HG03108 (cell line): ENCODE measurements at regions not wholly inside any gene's neighbourhood (a gene's known extent, or its start where the extent isn't known, plus 50 kb on each side); places are given as distances from the start of the nearest gene placed in this dataset.
"Not testable (repeated sequence)": the region's sequence is repeated elsewhere in the genome, so short reads cannot be mapped to it uniquely, and the experiment has no call there.

ENCODE experiments used
- ATAC-seq: cut with Tn5 transposase; IDR thresholded peaks from one replicate; pipeline ENCODE4 v1.9.1; 2021; ENCODE audit warnings: moderate library complexity; ENCODE audit not compliant: unreplicated experiment

GRCh38 chr19:14328406-14328805 lies 52.8 kb upstream of the ADGRE5 start:
- ATAC-seq, result no peak

DNA sequence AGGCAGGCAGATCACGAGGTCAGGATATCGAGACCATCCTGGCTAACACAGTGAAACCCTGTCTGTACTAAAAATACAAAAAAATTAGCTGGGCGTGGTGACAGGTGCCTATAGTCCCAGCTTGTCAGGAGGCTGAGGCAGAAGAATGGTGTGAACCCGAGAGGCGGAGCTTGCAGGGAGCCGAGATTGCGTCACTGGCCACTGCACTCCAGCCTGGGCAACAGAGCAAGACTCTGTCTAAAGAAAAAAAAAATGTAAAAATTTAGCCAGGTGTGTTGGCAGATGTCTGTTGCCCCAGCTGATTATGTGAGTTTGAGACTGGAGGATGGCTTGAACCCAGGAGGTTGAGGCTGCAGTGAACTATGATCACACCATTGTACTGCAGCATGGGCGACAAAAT lies 54.2 kb upstream of the ADGRE5 start:
- ATAC-seq, result not testable (repeated sequence)

- no peak for ATAC-seq
These were observed 55.4 kb upstream of the ADGRE5 start for GRCh38 chr19:14325863-14326262.

DNA sequence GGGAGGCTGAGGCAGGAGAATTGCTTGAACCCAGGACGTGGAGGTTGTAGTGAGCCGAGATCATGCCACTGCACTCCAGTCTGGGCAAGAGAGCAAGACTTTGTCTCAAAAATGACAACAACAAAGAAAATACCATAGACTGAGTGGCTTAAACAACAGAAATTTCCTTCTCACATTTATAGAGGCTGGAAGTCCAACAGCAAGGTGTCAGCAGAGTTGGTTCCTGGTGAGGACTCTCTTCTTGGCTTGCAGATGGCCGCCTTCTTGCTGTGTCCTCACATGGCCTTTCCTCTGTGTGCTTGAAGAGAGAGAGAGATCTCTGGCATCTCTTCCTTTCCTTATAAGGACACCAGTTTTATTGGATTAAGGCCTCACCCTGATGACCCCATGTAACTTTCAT lies 56.1 kb upstream of the ADGRE5 start:
- no peak for ATAC-seq

GRCh38 chr19:14322889-14323463 lies 58.3 kb upstream of the ADGRE5 start:
- no peak for ATAC-seq

DNA sequence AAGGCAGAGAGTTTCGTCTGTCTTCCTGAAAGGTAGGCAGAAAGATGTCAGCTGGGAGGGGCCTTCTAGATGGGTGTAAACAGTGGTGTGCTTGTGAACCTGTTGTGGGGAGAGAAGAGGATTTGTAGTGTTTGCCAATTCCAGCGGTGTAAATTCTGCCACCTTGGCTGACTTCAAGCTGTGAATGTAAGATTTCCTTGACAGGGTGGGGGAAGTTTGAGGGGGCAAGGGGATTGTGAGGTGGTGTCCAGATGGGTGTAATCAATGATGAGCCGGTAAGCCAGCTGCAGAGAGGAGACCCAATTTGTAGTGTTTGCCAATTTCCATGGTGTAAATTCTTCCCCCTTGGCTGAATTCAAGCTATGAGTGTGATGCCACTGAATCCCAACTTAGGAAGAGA lies 61.0 kb upstream of the ADGRE5 start:
- ATAC-seq, result no peak

DNA sequence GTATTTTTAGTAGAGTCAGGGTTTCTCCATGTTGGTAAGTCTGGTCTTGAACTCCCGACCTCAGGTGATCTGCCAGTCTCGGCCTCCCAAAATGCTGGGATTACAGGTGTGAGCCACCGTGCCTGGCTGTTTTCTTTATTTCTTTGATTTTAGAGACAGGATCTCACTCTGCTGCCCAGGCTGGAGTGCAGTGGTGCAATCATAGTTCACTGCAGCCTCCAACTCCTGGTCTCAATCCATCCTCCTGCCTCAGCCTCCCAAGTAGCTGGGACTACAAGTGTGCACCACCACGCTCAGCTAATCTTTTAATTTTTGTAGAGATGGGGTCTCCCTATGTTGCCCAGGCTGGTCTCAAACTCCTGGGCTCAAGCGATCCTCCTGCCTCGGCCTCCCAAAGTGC lies 61.5 kb upstream of the ADGRE5 start:
- not testable (repeated sequence) for ATAC-seq

DNA sequence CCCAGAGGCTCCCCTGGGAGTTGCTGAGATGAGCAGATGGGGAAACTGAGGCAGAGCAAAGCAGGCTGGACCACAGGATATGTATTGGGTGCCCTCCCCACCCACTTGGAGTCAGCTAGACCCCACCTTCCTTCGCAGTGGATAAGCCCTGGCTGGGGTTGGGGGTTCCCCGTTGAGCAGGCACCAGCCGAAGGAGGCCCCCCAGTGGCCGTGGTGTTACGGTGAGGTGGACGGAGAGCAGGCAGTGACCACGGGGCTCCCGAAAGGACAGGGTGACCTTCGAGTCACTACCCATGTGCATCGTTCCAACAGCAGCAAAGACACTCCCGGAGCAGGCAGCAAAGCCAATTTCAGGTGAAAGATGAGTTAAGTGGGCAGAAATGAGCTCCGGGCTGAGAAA lies 62.4 kb upstream of the ADGRE5 start:
- no peak for ATAC-seq

DNA sequence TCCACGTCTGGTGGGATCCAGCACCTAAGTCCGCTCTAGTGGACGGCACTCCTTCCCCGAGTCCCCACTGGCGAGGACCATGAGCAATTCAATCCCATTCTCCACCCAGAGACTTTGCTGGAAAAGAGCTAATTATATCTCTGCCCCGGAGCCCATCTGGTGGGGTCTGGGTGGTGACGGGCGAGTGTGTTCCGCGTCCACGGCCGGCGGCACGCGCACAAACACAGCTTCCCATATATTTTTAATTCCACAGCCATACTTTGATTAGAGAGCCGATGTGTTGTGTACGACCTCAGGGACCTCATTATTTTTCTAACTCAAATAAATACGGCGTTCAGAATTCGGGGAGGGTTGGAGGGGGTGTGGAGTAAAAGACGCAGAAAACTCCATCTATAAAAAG lies 64.1 kb upstream of the ADGRE5 start:
- no peak for ATAC-seq

GRCh38 chr19:14315433-14315832 lies 65.8 kb upstream of the ADGRE5 start:
- ATAC-seq, result no peak

- ATAC-seq, result no peak
These were observed 71.2 kb upstream of the ADGRE5 start for GRCh38 chr19:14310055-14310454.

DNA sequence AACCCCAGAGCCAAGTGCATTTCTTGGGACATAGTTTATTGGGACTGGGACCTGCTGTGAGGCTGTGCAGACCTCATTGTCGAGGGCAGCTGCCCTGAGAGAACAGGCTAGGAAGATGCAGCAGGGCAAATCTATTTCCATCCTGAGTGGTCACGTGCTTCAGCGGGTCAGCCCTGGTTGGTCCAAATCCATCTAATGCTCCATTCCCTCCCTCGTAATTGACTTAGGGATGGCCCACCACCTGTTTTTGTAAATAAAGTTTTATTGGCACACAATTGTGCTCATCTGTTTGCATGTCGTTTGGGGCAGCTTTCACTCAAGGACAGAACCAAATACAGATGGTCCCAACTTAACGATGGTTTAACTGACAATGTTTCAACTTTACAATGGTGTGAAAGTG lies 75.5 kb upstream of the ADGRE5 start:
- ATAC-seq, result no peak

GRCh38 chr19:14301150-14301549 lies 80.1 kb upstream of the ADGRE5 start:
- no peak for ATAC-seq

- no peak for ATAC-seq
These were observed 80.9 kb upstream of the ADGRE5 start for GRCh38 chr19:14300303-14300702.

GRCh38 chr19:14299224-14299827 lies 81.9 kb upstream of the ADGRE5 start:
- ATAC-seq, result not testable (repeated sequence)

- not testable (repeated sequence) for ATAC-seq
These were observed 83.2 kb upstream of the ADGRE5 start for GRCh38 chr19:14297883-14298576.

DNA sequence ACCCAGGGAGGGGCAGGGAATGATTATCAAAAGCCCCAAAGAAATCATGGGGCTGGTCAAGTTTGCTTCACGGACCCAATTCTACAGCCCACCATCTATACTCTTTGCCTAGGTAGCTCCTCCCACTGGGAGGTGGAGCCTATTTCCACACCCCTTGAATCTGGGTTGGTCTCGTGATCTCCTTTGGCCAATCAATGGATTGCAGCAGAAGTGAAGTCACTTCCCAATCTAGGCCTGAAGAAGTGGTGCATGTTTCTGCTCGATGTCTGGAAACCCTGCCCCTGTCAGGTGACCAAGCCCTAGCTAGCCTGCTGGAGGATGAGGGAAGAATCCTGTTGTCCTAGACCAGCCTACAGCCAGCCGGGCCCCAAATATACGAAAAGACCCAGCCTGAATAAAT lies 86.3 kb upstream of the ADGRE5 start:
- not testable (repeated sequence) for ATAC-seq

DNA sequence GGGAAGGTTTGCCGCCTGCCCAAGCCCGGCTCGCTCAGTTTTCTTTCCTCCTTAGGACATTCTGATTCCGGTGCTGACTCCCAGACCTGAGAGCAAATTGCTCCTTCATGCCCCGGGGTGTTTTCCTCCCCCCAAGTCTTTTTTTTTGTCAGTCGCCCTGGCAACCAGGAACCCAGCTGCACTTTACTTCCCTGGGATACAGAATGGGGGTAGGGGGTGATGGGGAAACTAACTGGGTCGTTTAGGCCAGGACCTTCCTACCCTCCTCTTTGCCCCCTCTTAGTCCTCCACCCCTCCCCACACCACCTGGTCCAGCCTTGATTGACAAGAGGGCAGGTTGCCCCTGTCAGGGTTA lies 87.5 kb upstream of the ADGRE5 start:
- not testable (repeated sequence) for ATAC-seq

DNA sequence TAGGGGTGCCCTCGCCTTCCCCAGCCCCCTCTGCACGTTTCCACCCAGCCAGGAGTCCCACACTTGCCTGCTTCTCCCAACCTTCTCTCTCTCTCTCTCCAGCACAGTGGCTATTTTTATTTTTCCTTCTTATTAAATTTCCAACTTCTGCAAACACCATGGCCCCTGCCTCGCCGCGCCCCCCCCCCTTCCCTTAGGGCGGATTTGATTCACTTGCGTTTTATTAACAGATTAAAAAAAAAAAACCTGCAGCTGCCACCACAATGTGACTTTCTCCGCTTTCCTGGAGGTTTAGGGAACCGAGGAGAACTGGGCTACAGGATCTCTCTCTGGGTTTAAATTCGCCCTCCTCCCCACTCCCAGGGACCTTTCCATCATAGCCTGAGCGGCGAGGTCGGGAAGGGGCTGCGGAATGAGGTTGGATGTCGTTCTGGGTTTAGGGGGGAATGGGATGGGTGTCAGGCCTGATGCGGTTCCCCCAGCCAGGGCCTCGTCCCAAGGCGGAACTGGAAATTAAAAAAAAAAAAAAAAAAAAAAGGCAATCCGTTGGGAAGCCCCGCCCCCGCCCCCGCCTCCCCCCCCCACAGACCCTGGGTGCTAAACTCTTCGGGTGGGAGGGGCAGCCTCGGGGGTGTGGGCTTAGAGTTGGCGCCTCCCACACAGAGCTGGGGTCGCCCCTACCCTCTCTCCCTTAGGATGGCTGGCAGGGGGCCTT lies 87.3 kb upstream of the ADGRL1 start:
- not testable (repeated sequence) for ATAC-seq

DNA sequence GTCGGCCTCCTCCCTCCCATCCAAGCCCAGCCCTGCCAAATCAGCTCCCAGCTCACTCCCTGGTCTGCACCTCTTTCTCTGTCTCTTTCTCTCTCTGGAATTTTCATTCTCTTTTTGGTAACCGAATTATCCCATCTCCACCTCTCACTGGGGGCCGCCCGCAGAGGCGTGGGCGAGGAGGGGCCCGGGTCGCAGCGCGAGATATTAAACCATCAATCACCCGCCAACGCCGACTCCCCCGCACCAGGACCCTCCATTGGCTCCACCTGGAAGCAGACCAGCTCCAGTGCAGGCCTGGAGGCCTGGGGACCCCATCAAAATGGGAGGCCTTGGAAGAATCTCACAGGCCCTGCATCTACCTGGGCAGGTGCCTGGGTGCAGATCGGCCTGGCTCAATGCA lies 83.8 kb upstream of the ADGRL1 start:
- not testable (repeated sequence) for ATAC-seq

GRCh38 chr19:14287837-14288236 lies 81.9 kb upstream of the ADGRL1 start:
- ATAC-seq, result not testable (repeated sequence)

- not testable (repeated sequence) for ATAC-seq
These were observed 80.6 kb upstream of the ADGRL1 start for GRCh38 chr19:14286594-14286993.
